H1 (cell line): ENCODE measurements at regions not wholly inside any gene's neighbourhood (a gene's known extent, or its start where the extent isn't known, plus 50 kb on each side); places are given as distances from the start of the nearest gene placed in this dataset.

Experiments used
- BRCA1 ChIP-seq: IDR thresholded peaks from 2 replicates; pipeline ENCODE4 v1.6.1; 2012; ENCODE audit warnings: low read depth, low read length, improper control_type of control experiment
- CBX5 ChIP-seq: fragments of 300-800, 300-1000 bp; sonication (generic); IDR thresholded peaks from 2 replicates; pipeline ENCODE4 v1.7.1; 2016; ENCODE audit warnings: antibody characterized with exemption, low read length, low read depth
- CEBPB ChIP-seq: IDR thresholded peaks from 2 replicates; pipeline ENCODE4 v1.6.1; 2012; ENCODE audit warnings: low read depth, low read length
- EP300 ChIP-seq, 2 experiments: IDR thresholded peaks; 1 replicate in 1 of 2; 2 replicates in 1 of 2; pipeline ENCODE4 v1.6.1; 2011 to 2012; ENCODE audit warnings: low read depth in 2 of 2, low read length in 2 of 2, mild to moderate bottlenecking in 2 of 2, borderline replicate concordance in 1 of 2, inconsistent platforms in 1 of 2, moderate library complexity in 1 of 2
- MAFK ChIP-seq: IDR thresholded peaks from 2 replicates; pipeline ENCODE4 v1.6.1; 2012; ENCODE audit warnings: low read depth, mild to moderate bottlenecking, improper control_type of control experiment, low read length
- POLR2AphosphoS5 ChIP-seq: IDR thresholded peaks from 2 replicates; pipeline ENCODE4 v1.6.1; 2011; ENCODE audit warnings: low read depth, low read length
- POU5F1 ChIP-seq: IDR thresholded peaks from 2 replicates; pipeline ENCODE4 v1.6.1; 2011; ENCODE audit warnings: low read depth, mild to moderate bottlenecking, low read length, moderate library complexity
- TF ChIP-seq, protein P1 (sequence below), 3 experiments: IDR thresholded peaks; 1 replicate in 2 of 3; 2 replicates in 1 of 3; pipeline versions ENCODE4 v1.5.1 to v1.6.1; 2011; ENCODE audit warnings: low read length in 3 of 3, mild to moderate bottlenecking in 3 of 3, inconsistent platforms in 2 of 3, low read depth in 1 of 3, moderate library complexity in 1 of 3; ENCODE audit not compliant: insufficient read depth in 1 of 3; ENCODE audit errors: control extremely low read depth in 1 of 3

GRCh38 chr6:4341078-4341797, 205.9 kb upstream of the ECI2 start:
- TF ChIP-seq POU5F1 (no peak), EP300 (IDR thresholded peaks at IDR 0.05; ENCODE audit: borderline replicate concordance in 1 of 2, low read depth in 2 of 2, low read length in 2 of 2) (no peak), MAFK (no peak), CEBPB (no peak), CBX5 (no peak), BRCA1 (no peak), POLR2AphosphoS5 (no peak)
- TF ChIP-seq, protein P1, sequence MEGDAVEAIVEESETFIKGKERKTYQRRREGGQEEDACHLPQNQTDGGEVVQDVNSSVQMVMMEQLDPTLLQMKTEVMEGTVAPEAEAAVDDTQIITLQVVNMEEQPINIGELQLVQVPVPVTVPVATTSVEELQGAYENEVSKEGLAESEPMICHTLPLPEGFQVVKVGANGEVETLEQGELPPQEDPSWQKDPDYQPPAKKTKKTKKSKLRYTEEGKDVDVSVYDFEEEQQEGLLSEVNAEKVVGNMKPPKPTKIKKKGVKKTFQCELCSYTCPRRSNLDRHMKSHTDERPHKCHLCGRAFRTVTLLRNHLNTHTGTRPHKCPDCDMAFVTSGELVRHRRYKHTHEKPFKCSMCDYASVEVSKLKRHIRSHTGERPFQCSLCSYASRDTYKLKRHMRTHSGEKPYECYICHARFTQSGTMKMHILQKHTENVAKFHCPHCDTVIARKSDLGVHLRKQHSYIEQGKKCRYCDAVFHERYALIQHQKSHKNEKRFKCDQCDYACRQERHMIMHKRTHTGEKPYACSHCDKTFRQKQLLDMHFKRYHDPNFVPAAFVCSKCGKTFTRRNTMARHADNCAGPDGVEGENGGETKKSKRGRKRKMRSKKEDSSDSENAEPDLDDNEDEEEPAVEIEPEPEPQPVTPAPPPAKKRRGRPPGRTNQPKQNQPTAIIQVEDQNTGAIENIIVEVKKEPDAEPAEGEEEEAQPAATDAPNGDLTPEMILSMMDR (IDR thresholded peaks at IDR 0.05; ENCODE audit: control extremely low read depth in 1 of 3, insufficient read depth in 1 of 3, low read depth in 1 of 3, low read length in 3 of 3) = no peak
